Loucy (cell line): ENCODE measurements at regions not wholly inside any gene's neighbourhood (a gene's known extent, or its start where the extent isn't known, plus 50 kb on each side); places are given as distances from the start of the nearest gene placed in this dataset.

Experiments
- EZH2phosphoT487 ChIP-seq: fragments of 200-600 bp; IDR thresholded peaks from 2 replicates; pipeline ENCODE4 v1.6.1; 2018; ENCODE audit warnings: antibody characterized with exemption, mild to moderate bottlenecking, moderate library complexity, borderline replicate concordance
- TF ChIP-seq, protein P1 (sequence below): fragments of 200-600 bp; sonication (generic); conservative IDR thresholded peaks from 2 replicates; pipeline ENCODE4 v1.5.1; 2014; ENCODE audit warnings: mild to moderate bottlenecking, antibody characterized with exemption, low read length

DNA sequence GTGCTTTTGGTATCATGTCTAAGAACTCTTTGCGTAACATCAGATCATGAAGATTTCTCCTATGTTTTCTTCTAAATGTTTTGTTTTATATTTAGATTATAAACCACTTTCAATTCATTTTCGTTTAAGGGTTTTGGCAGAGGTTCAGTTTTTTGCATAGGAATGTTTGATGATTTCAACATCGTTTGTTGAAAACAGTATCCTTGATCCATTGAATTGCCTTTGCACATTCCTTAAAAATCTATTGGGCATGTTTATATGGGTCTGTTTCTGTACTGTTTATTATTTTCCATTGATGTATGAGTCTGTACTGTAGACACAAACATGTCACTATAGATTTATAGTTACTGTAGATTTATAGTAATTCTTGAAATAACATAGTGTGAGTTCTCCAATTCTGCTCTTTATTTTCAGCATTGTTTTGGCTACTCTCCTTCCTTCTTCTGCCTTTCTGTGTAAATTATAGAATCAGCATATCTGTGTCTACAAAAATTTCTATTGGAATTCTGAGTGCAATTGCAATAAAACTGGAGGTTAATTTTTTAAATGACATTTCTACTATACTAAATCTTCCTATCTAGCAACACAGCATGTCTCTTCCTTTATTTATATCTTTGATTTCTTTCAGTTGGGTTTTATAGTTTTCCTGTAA is 374.0 kb downstream of the SV2B start:
- TF ChIP-seq, protein P1, sequence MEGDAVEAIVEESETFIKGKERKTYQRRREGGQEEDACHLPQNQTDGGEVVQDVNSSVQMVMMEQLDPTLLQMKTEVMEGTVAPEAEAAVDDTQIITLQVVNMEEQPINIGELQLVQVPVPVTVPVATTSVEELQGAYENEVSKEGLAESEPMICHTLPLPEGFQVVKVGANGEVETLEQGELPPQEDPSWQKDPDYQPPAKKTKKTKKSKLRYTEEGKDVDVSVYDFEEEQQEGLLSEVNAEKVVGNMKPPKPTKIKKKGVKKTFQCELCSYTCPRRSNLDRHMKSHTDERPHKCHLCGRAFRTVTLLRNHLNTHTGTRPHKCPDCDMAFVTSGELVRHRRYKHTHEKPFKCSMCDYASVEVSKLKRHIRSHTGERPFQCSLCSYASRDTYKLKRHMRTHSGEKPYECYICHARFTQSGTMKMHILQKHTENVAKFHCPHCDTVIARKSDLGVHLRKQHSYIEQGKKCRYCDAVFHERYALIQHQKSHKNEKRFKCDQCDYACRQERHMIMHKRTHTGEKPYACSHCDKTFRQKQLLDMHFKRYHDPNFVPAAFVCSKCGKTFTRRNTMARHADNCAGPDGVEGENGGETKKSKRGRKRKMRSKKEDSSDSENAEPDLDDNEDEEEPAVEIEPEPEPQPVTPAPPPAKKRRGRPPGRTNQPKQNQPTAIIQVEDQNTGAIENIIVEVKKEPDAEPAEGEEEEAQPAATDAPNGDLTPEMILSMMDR, result no peak
- no peak for TF ChIP-seq EZH2phosphoT487
